Kidney tubule cell (primary cell): ENCODE measurements at regions not wholly inside any gene's neighbourhood (a gene's known extent, or its start where the extent isn't known, plus 50 kb on each side); places are given as distances from the start of the nearest gene placed in this dataset.

Experiments
- DNase-seq: peaks from one replicate; pipeline ENCODE4 v3.0.0-alpha.2; 2018; ENCODE audit warnings: low spot score

GRCh38 chr9:1331546-1332038, 281.4 kb downstream of the DMRT2 start:
- DNase-seq, result no peak

GRCh38 chr9:1332156-1332555, 282.0 kb downstream of the DMRT2 start:
- no peak for DNase-seq

- no peak for DNase-seq
Observed at GRCh38 chr9:1335174-1335573, 285.0 kb downstream of the DMRT2 start.

- peak; percentile 34 for DNase-seq
Observed at GRCh38 chr9:1337169-1337568, 287.0 kb downstream of the DMRT2 start.

- no peak for DNase-seq
Observed at GRCh38 chr9:1340390-1340789, 290.2 kb downstream of the DMRT2 start.

GRCh38 chr9:1353291-1353690, 303.1 kb downstream of the DMRT2 start:
- DNase-seq, result no peak

- peak; percentile 24 for DNase-seq
Observed at GRCh38 chr9:1354086-1354485, 303.9 kb downstream of the DMRT2 start.

GRCh38 chr9:1354606-1355005, 304.4 kb downstream of the DMRT2 start:
- DNase-seq, result no peak

GRCh38 chr9:1355656-1356055, 305.5 kb downstream of the DMRT2 start:
- no peak for DNase-seq

GRCh38 chr9:1362845-1363244, 312.7 kb downstream of the DMRT2 start:
- DNase-seq, result no peak

- DNase-seq, result no peak
Observed at GRCh38 chr9:1366276-1366675, 316.1 kb downstream of the DMRT2 start.

GRCh38 chr9:1369297-1369696, 319.1 kb downstream of the DMRT2 start:
- no peak for DNase-seq

GRCh38 chr9:1373445-1373844, 323.3 kb downstream of the DMRT2 start:
- no peak for DNase-seq

GRCh38 chr9:1383899-1384455, 333.8 kb downstream of the DMRT2 start:
- DNase-seq, result no peak

GRCh38 chr9:1384816-1385215, 334.7 kb downstream of the DMRT2 start:
- no peak for DNase-seq

GRCh38 chr9:1386420-1386819, 336.3 kb downstream of the DMRT2 start:
- no peak for DNase-seq

GRCh38 chr9:1388216-1388615, 338.1 kb downstream of the DMRT2 start:
- no peak for DNase-seq

GRCh38 chr9:1400983-1401382, 350.8 kb downstream of the DMRT2 start:
- DNase-seq, result no peak

GRCh38 chr9:1404940-1405339, 354.8 kb downstream of the DMRT2 start:
- DNase-seq, result no peak

GRCh38 chr9:1411826-1412225, 361.7 kb downstream of the DMRT2 start:
- no peak for DNase-seq

- no peak for DNase-seq
Observed at GRCh38 chr9:1414711-1415131, 364.6 kb downstream of the DMRT2 start.

GRCh38 chr9:1415146-1415545, 365.0 kb downstream of the DMRT2 start:
- DNase-seq, result no peak

GRCh38 chr9:1416261-1416660, 366.1 kb downstream of the DMRT2 start:
- DNase-seq, result no peak

- DNase-seq, result no peak
Observed at GRCh38 chr9:1421436-1421835, 371.3 kb downstream of the DMRT2 start.

GRCh38 chr9:1427875-1428274, 377.7 kb downstream of the DMRT2 start:
- no peak for DNase-seq
